COLO668 (cell line): ENCODE measurements at regions not wholly inside any gene's neighbourhood (a gene's known extent, or its start where the extent isn't known, plus 50 kb on each side); places are given as distances from the start of the nearest gene placed in this dataset.
"Not testable (repeated sequence)": the region's sequence is repeated elsewhere in the genome, so short reads cannot be mapped to it uniquely, and the experiment has no call there.

Source experiments
- DNase-seq: peaks from one replicate; lab custom pipeline; 2025; ENCODE audit not compliant: unreplicated experiment; lab: John Stamatoyannopoulos, UW

GRCh38 chr3:5677555-5677954, 490.0 kb downstream of the EDEM1 start:
- no peak for DNase-seq

- DNase-seq, result no peak
Measured at GRCh38 chr3:5678248-5678647, 490.7 kb downstream of the EDEM1 start.

- DNase-seq, result no peak
Measured at GRCh38 chr3:5678844-5679243, 491.3 kb downstream of the EDEM1 start.

- no peak for DNase-seq
Measured at GRCh38 chr3:5687230-5687629, 499.7 kb downstream of the EDEM1 start.

- DNase-seq, result no peak
Measured at GRCh38 chr3:5690490-5690889, 503.0 kb downstream of the EDEM1 start.

- no peak for DNase-seq
Measured at GRCh38 chr3:5690904-5691532, 503.5 kb downstream of the EDEM1 start.

- no peak for DNase-seq
Measured at GRCh38 chr3:5692446-5692845, 504.9 kb downstream of the EDEM1 start.

- DNase-seq, result no peak
Measured at GRCh38 chr3:5694266-5694665, 506.8 kb downstream of the EDEM1 start.

- no peak for DNase-seq
Measured at GRCh38 chr3:5698851-5699250, 511.3 kb downstream of the EDEM1 start.

- no peak for DNase-seq
Measured at GRCh38 chr3:5699313-5699712, 511.8 kb downstream of the EDEM1 start.

GRCh38 chr3:5699811-5700210, 512.3 kb downstream of the EDEM1 start:
- DNase-seq, result no peak

- not testable (repeated sequence) for DNase-seq
Measured at GRCh38 chr3:5701005-5701404, 513.5 kb downstream of the EDEM1 start.

GRCh38 chr3:5707794-5708193, 520.3 kb downstream of the EDEM1 start:
- DNase-seq, result no peak

- no peak for DNase-seq
Measured at GRCh38 chr3:5709714-5710113, 522.2 kb downstream of the EDEM1 start.

GRCh38 chr3:5710718-5711117, 523.2 kb downstream of the EDEM1 start:
- no peak for DNase-seq

- no peak for DNase-seq
Measured at GRCh38 chr3:5717254-5717653, 529.7 kb downstream of the EDEM1 start.

GRCh38 chr3:5719668-5720067, 532.2 kb downstream of the EDEM1 start:
- not testable (repeated sequence) for DNase-seq

GRCh38 chr3:5725801-5726200, 538.3 kb downstream of the EDEM1 start:
- DNase-seq, result no peak

GRCh38 chr3:5726621-5727020, 539.1 kb downstream of the EDEM1 start:
- no peak for DNase-seq

- no peak for DNase-seq
Measured at GRCh38 chr3:5727743-5728484, 540.4 kb downstream of the EDEM1 start.

GRCh38 chr3:5729852-5730251, 542.3 kb downstream of the EDEM1 start:
- no peak for DNase-seq

- no peak for DNase-seq
Measured at GRCh38 chr3:5731100-5731499, 543.6 kb downstream of the EDEM1 start.

GRCh38 chr3:5732081-5732480, 544.6 kb downstream of the EDEM1 start:
- no peak for DNase-seq
